HEK293 (cell line): ENCODE measurements at regions not wholly inside any gene's neighbourhood (a gene's known extent, or its start where the extent isn't known, plus 50 kb on each side); places are given as distances from the start of the nearest gene placed in this dataset.
A peak's percentile ranks its signal among the peaks of the same experiment; 100 is the strongest.

ENCODE experiments used
- CTCF ChIA-PET: fragments of 350-600 bp; formaldehyde crosslinking; extraction: SDS; loops from one replicate; lab custom pipeline; 2021; ENCODE audit warnings: antibody characterized with exemption; lab: Yijun Ruan, JAX
- POLR2A ChIA-PET: fragments of 300-600 bp; formaldehyde crosslinking; extraction: SDS; loops from one replicate; lab custom pipeline; 2020; ENCODE audit warnings: antibody characterized with exemption, inconsistent platforms; lab: Yijun Ruan, JAX
- H3K27ac ChIP-seq: fragments of 200-500 bp; sonication (Bioruptor generic); 2 replicates; pipeline ENCODE4 v1.5.1; 2014; ENCODE audit warnings: low read depth, low read length, control low read depth, inconsistent platforms; ENCODE audit errors: extremely low read depth
- H3K36me3 ChIP-seq, 2 experiments: fragments of 200-500 bp in 1 of 2; sonication (Bioruptor generic) in 1 of 2; 1 replicate in 1 of 2; 2 replicates in 1 of 2; pipeline ENCODE4 v1.5.1; 2014 to 2017; ENCODE audit warnings: inconsistent platforms in 2 of 2, low read length in 2 of 2; ENCODE audit not compliant: control insufficient read depth in 2 of 2, insufficient read depth in 1 of 2
- H3K4me1 ChIP-seq: fragments of 200-500 bp; sonication (Bioruptor generic); 2 replicates; pipeline ENCODE4 v1.5.1; 2014; ENCODE audit warnings: mild to moderate bottlenecking, low read length, inconsistent platforms; ENCODE audit not compliant: control insufficient read depth, insufficient read depth
- H3K4me3 ChIP-seq: 2 replicates; pipeline ENCODE4 v1.5.1; 2011; ENCODE audit warnings: low read depth, mild to moderate bottlenecking, control low read depth, low read length, moderate library complexity
- H3K9me3 ChIP-seq: fragments of 200-500 bp; sonication (Bioruptor generic); 2 replicates; pipeline ENCODE4 v1.5.1; 2014; ENCODE audit warnings: low read depth, low read length, inconsistent platforms; ENCODE audit not compliant: control insufficient read depth, insufficient read depth
- AEBP2 ChIP-seq: fragments of 450-650 bp; formaldehyde crosslinking; IDR thresholded peaks from 2 replicates; pipeline ENCODE4 v1.5.1; 2016; ENCODE audit warnings: missing biosample characterization, missing genetic modification characterization, borderline replicate concordance
- ATF2 ChIP-seq: fragments of 450-650 bp; formaldehyde crosslinking; IDR thresholded peaks from 2 replicates; pipeline ENCODE4 v1.5.1; 2016; ENCODE audit warnings: missing biosample characterization, missing genetic modification characterization, low read depth
- KLF10 ChIP-seq: fragments of 450-650 bp; IDR thresholded peaks from 2 replicates; pipeline ENCODE4 v1.5.1; 2018; ENCODE audit warnings: missing biosample characterization, mild to moderate bottlenecking, missing genetic modification characterization
- KLF8 ChIP-seq: fragments of 450-650 bp; formaldehyde crosslinking; IDR thresholded peaks from 2 replicates; pipeline ENCODE4 v1.5.1; 2016; ENCODE audit warnings: missing biosample characterization, missing genetic modification characterization
- PBX3 ChIP-seq: sonication (generic); formaldehyde crosslinking; IDR thresholded peaks from 2 replicates; pipeline ENCODE4 v1.8.1; 2022; ENCODE audit warnings: mild to moderate bottlenecking, moderate library complexity, missing genetic modification reagents
- PRDM6 ChIP-seq: fragments of 450-650 bp; formaldehyde crosslinking; IDR thresholded peaks from 2 replicates; pipeline ENCODE4 v1.5.1; 2017; ENCODE audit warnings: missing biosample characterization, missing genetic modification characterization
- YY2 ChIP-seq: fragments of 450-650 bp; formaldehyde crosslinking; IDR thresholded peaks from 2 replicates; pipeline ENCODE4 v1.5.1; 2016; ENCODE audit warnings: missing biosample characterization, missing genetic modification characterization
- ZBTB1 ChIP-seq: fragments of 450-650 bp; formaldehyde crosslinking; IDR thresholded peaks from 2 replicates; pipeline ENCODE4 v1.5.1; 2016; ENCODE audit warnings: missing biosample characterization, missing genetic modification characterization
- ZBTB21 ChIP-seq: fragments of 450-650 bp; formaldehyde crosslinking; IDR thresholded peaks from 2 replicates; pipeline ENCODE4 v1.5.1; 2017; ENCODE audit warnings: missing biosample characterization, missing genetic modification characterization
- ZFP37 ChIP-seq: fragments of 450-650 bp; formaldehyde crosslinking; IDR thresholded peaks from 2 replicates; pipeline ENCODE4 v1.5.1; 2016; ENCODE audit warnings: missing biosample characterization, missing genetic modification characterization
- ZNF112 ChIP-seq: fragments of 450-650 bp; formaldehyde crosslinking; IDR thresholded peaks from 2 replicates; pipeline ENCODE4 v1.5.0; 2017; ENCODE audit warnings: missing biosample characterization, missing genetic modification characterization
- ZNF146 ChIP-seq: fragments of 450-650 bp; formaldehyde crosslinking; IDR thresholded peaks from 2 replicates; pipeline ENCODE4 v1.5.1; 2016; ENCODE audit warnings: missing biosample characterization, missing genetic modification characterization
- ZNF174 ChIP-seq: fragments of 450-650 bp; formaldehyde crosslinking; IDR thresholded peaks from 2 replicates; pipeline ENCODE4 v1.5.0; 2017; ENCODE audit warnings: missing biosample characterization, mild to moderate bottlenecking, missing genetic modification characterization
- ZNF184 ChIP-seq: fragments of 450-650 bp; IDR thresholded peaks from 2 replicates; pipeline ENCODE4 v1.5.1; 2018; ENCODE audit warnings: missing biosample characterization, mild to moderate bottlenecking, missing genetic modification characterization
- ZNF2 ChIP-seq: fragments of 450-650 bp; formaldehyde crosslinking; IDR thresholded peaks from 2 replicates; pipeline ENCODE4 v1.5.1; 2016; ENCODE audit warnings: missing biosample characterization, missing genetic modification characterization
- ZNF202 ChIP-seq: fragments of 450-650 bp; formaldehyde crosslinking; IDR thresholded peaks from 2 replicates; pipeline ENCODE4 v1.5.1; 2016; ENCODE audit warnings: missing biosample characterization, missing genetic modification characterization, borderline replicate concordance
- ZNF324 ChIP-seq: fragments of 450-650 bp; formaldehyde crosslinking; IDR thresholded peaks from 2 replicates; pipeline ENCODE4 v1.5.1; 2016; ENCODE audit warnings: missing biosample characterization, missing genetic modification characterization
- ZNF354C ChIP-seq: fragments of 450-650 bp; formaldehyde crosslinking; IDR thresholded peaks from 2 replicates; pipeline ENCODE4 v1.5.1; 2016; ENCODE audit warnings: missing biosample characterization, missing genetic modification characterization, low read depth, borderline replicate concordance
- ZNF398 ChIP-seq: fragments of 450-650 bp; formaldehyde crosslinking; IDR thresholded peaks from 2 replicates; pipeline ENCODE4 v1.5.1; 2017; ENCODE audit warnings: missing biosample characterization, missing genetic modification characterization
- ZNF549 ChIP-seq: fragments of 450-650 bp; IDR thresholded peaks from 2 replicates; pipeline ENCODE4 v1.5.1; 2018; ENCODE audit warnings: missing biosample characterization, missing genetic modification characterization, mild to moderate bottlenecking, inconsistent platforms, moderate library complexity
- ZNF654 ChIP-seq: fragments of 450-650 bp; formaldehyde crosslinking; IDR thresholded peaks from 2 replicates; pipeline ENCODE4 v1.5.1; 2016; ENCODE audit warnings: low read depth, missing biosample characterization, missing genetic modification characterization
- ZNF658 ChIP-seq: fragments of 450-650 bp; formaldehyde crosslinking; IDR thresholded peaks from 2 replicates; pipeline ENCODE4; 2016; ENCODE audit warnings: missing biosample characterization, missing genetic modification characterization
- ZNF707 ChIP-seq: fragments of 450-650 bp; formaldehyde crosslinking; IDR thresholded peaks from 2 replicates; pipeline ENCODE4 v1.5.1; 2016; ENCODE audit warnings: missing biosample characterization, missing genetic modification characterization
- ZNF843 ChIP-seq: fragments of 450-650 bp; formaldehyde crosslinking; IDR thresholded peaks from 2 replicates; pipeline ENCODE4 v1.5.1; 2016; ENCODE audit warnings: missing biosample characterization, missing genetic modification characterization

GRCh38 chr5:128673970-128674369, 135.9 kb upstream of the FBN2 start (continued):
- TF ChIP-seq ZNF843: peak; percentile 58; the same call in 1 of the 2 replicates

GRCh38 chr5:128674837-128675446, 136.9 kb upstream of the FBN2 start:
- no peaks in the 10 kb centered on the region for H3K9me3 ChIP-seq
- TF ChIP-seq KLF10: no peak
- TF ChIP-seq ZNF654 (tag by site-specific recombination): peak; percentile 56
- no peak for TF ChIP-seq ATF2
- no peak for TF ChIP-seq ZBTB21
- TF ChIP-seq YY2 (tag by site-specific recombination): no peak
- TF ChIP-seq PRDM6 (tag by site-specific recombination): no peak
- TF ChIP-seq, all 188 proteins: peak for 1
- H3K27ac ChIP-seq: no peak overlapping the region
- H3K4me3 ChIP-seq: no peak overlapping the region
- H3K4me1 ChIP-seq: peaks cover 12% of the 10 kb centered on the region
- ChIA-PET POLR2A (no interaction called here), CTCF (interaction anchor here (0.6 to 2.4 kb wide), 20 partner anchors 8 to 1099 kb away, joined by 3 to 9 read pairs (median 3); no protein-coding TSS in a partner anchor)
- no peaks in the 10 kb centered on the region for H3K36me3 ChIP-seq

GRCh38 chr5:128681096-128681495, 143.1 kb upstream of the FBN2 start:
- Histone ChIP-seq H3K36me3 (no peaks in the 10 kb centered on the region), H3K27ac (no peak overlapping the region), H3K4me1 (no peaks in the 10 kb centered on the region), H3K4me3 (no peak overlapping the region), H3K9me3 (no peaks in the 10 kb centered on the region)
- POLR2A ChIA-PET: no interaction called here
- CTCF ChIA-PET: no interaction called here
- no peak for TF ChIP-seq KLF8 (tag by site-specific recombination)
- no peak for TF ChIP-seq PBX3 (CRISPR knock-in tag)
- TF ChIP-seq ZNF174: no peak
- TF ChIP-seq ZNF112 (tag by site-specific recombination): no peak
- TF ChIP-seq ZNF398 (tag by site-specific recombination): no peak
- TF ChIP-seq ZNF707 (tag by site-specific recombination): no peak
- no peak for TF ChIP-seq ZNF549 (tag by site-specific recombination)
- TF ChIP-seq ZNF324 (tag by site-specific recombination): no peak
- TF ChIP-seq AEBP2: no peak
- TF ChIP-seq ZNF354C (tag by site-specific recombination): no peak
- TF ChIP-seq ZNF146 (tag by site-specific recombination): no peak
- no peak for TF ChIP-seq ZNF658 (tag by site-specific recombination)
- no peak for TF ChIP-seq ZNF843
- TF ChIP-seq ZNF2: no peak
- TF ChIP-seq ZNF202: no peak
- TF ChIP-seq ZNF184 (tag by site-specific recombination): no peak
- TF ChIP-seq ZFP37 (tag by site-specific recombination): no peak
- no peak for TF ChIP-seq ZBTB1 (tag by site-specific recombination)
